Keratinocyte (primary cell): ENCODE measurements at regions not wholly inside any gene's neighbourhood (a gene's known extent, or its start where the extent isn't known, plus 50 kb on each side); places are given as distances from the start of the nearest gene placed in this dataset.

Experiments
- DNase-seq: peaks from one replicate; pipeline ENCODE4 v3.0.0-alpha.2; 2011; ENCODE audit warnings: low read depth, missing footprints, low spot score
- FAIRE-seq: peaks from 2 replicates; lab custom pipeline; 2011; peaks lifted over from hg19 to GRCh38; lab: Jason Lieb, UNC
- H2AFZ ChIP-seq: 2 replicates; pipeline ENCODE4 v1.6.0; 2012; ENCODE audit warnings: low read length, control low read depth, inconsistent platforms; ENCODE audit not compliant: control insufficient read depth
- H3K27ac ChIP-seq: 2 replicates; pipeline ENCODE4 v1.5.1; 2011; ENCODE audit warnings: low read length; ENCODE audit not compliant: control insufficient read depth, insufficient read depth
- H3K27me3 ChIP-seq: 3 replicates; pipeline ENCODE4 v1.6.0; 2011; ENCODE audit warnings: low read length; ENCODE audit not compliant: control insufficient read depth, insufficient read depth; ENCODE audit errors: extremely low read depth
- H3K36me3 ChIP-seq, 2 experiments: 2 replicates in 1 of 2; 3 replicates in 1 of 2; pipeline ENCODE4 v1.5.1; 2011; ENCODE audit warnings: low read length in 2 of 2, mild to moderate bottlenecking in 1 of 2; ENCODE audit not compliant: control insufficient read depth in 2 of 2, insufficient read depth in 2 of 2; ENCODE audit errors: extremely low read depth in 1 of 2
- H3K4me1 ChIP-seq: 3 replicates; pipeline ENCODE4 v1.5.1; 2011; ENCODE audit warnings: low read length; ENCODE audit not compliant: control insufficient read depth, insufficient read depth; ENCODE audit errors: extremely low read depth
- H3K4me2 ChIP-seq: 3 replicates; pipeline ENCODE4 v1.6.0; 2011; ENCODE audit warnings: low read depth, low read length; ENCODE audit not compliant: control insufficient read depth, insufficient read depth; ENCODE audit errors: extremely low read depth
- H3K4me3 ChIP-seq, 3 experiments: fragments of 200-600 bp in 1 of 3; sonication (generic) in 1 of 3; 2 replicates in 2 of 3; 3 replicates in 1 of 3; pipeline ENCODE4 v1.5.1; 2011 to 2016; ENCODE audit warnings: low read length in 3 of 3, mild to moderate bottlenecking in 3 of 3, control low read depth in 2 of 3, inconsistent platforms in 1 of 3, low read depth in 1 of 3, mixed read lengths in 1 of 3, mixed run types in 1 of 3, moderate library complexity in 1 of 3; ENCODE audit not compliant: control insufficient read depth in 2 of 3, insufficient read depth in 2 of 3; ENCODE audit errors: extremely low read depth in 1 of 3
- H3K79me2 ChIP-seq: 2 replicates; pipeline ENCODE4 v1.6.0; 2012; ENCODE audit warnings: low read length; ENCODE audit not compliant: control insufficient read depth, insufficient read depth
- H3K9ac ChIP-seq: 3 replicates; pipeline ENCODE4 v1.6.0; 2011; ENCODE audit warnings: low read length; ENCODE audit not compliant: control insufficient read depth, insufficient read depth; ENCODE audit errors: extremely low read depth
- H3K9me1 ChIP-seq: 3 replicates; pipeline ENCODE4 v1.6.0; 2011; ENCODE audit warnings: low read length; ENCODE audit not compliant: control insufficient read depth, insufficient read depth; ENCODE audit errors: extremely low read depth
- H3K9me3 ChIP-seq: 2 replicates; pipeline ENCODE4 v1.5.1; 2012; ENCODE audit warnings: low read depth, low read length; ENCODE audit not compliant: control insufficient read depth
- H4K20me1 ChIP-seq: 3 replicates; pipeline ENCODE4 v1.6.0; 2011; ENCODE audit warnings: low read length; ENCODE audit not compliant: control insufficient read depth, insufficient read depth; ENCODE audit errors: extremely low read depth
- CTCF ChIP-seq, 3 experiments: IDR thresholded peaks in 1 of 3; conservative IDR thresholded peaks in 1 of 3; optimal IDR thresholded peaks in 1 of 3; 2 replicates in 2 of 3; 3 replicates in 1 of 3; pipeline versions ENCODE3 to v1.5.1; 2011; ENCODE audit warnings: low read length in 3 of 3, mild to moderate bottlenecking in 3 of 3, moderate library complexity in 2 of 3, control low read depth in 1 of 3, inconsistent platforms in 1 of 3; ENCODE audit not compliant: insufficient read depth in 2 of 3; ENCODE audit errors: extremely low read depth in 1 of 3
- EZH2 ChIP-seq: IDR thresholded peaks from one replicate; pipeline ENCODE4 v1.6.1; 2012; ENCODE audit warnings: inconsistent platforms, mild to moderate bottlenecking, low read length, moderate library complexity
- dilution Hi-C: fragments of 300-500 bp; cut with MboI; formaldehyde crosslinking; loops from one replicate; pipeline ENCODE4 v1.7.0; 2020; ENCODE audit warnings: low sequenced_read_pairs; ENCODE audit not compliant: extremely low pct_ligation_motif_present

- H3K27me3 ChIP-seq: no peaks in the 10 kb centered on the region
- H3K79me2 ChIP-seq: no peaks in the 10 kb centered on the region
- no peaks in the 10 kb centered on the region for H3K4me1 ChIP-seq
- H2AFZ ChIP-seq: no peak overlapping the region
- TF ChIP-seq EZH2 (no peak), CTCF (optimal IDR thresholded peaks at IDR 0.05 in 1 of 3, IDR thresholded peaks at IDR 0.05 in 1 of 3, conservative IDR thresholded peaks at IDR 0.05 in 1 of 3; ENCODE audit: extremely low read depth in 1 of 3, insufficient read depth in 2 of 3, low read length in 3 of 3) (no peak)
- no peak overlapping the region for H3K4me3 ChIP-seq
- FAIRE-seq: no peak
- H3K4me2 ChIP-seq: no peak overlapping the region
- H4K20me1 ChIP-seq: no peaks in the 10 kb centered on the region
- H3K9me3 ChIP-seq: no peaks in the 10 kb centered on the region
- no peak for DNase-seq
- no peak overlapping the region for H3K27ac ChIP-seq
- H3K9me1 ChIP-seq: no peaks in the 10 kb centered on the region
- dilution Hi-C loops: no loop called here
- no peaks in the 10 kb centered on the region for H3K36me3 ChIP-seq
- H3K9ac ChIP-seq: no peak overlapping the region
These were observed 90.8 kb downstream of the ZNF330 start for GRCh38 chr4:141311246-141312204.

GRCh38 chr4:141314627-141315026 is 93.9 kb downstream of the ZNF330 start:
- no peaks in the 10 kb centered on the region for H3K79me2 ChIP-seq
- H3K27me3 ChIP-seq: no peaks in the 10 kb centered on the region
- no peak overlapping the region for H3K4me2 ChIP-seq
- TF ChIP-seq EZH2: no peak
- TF ChIP-seq CTCF (optimal IDR thresholded peaks at IDR 0.05 in 1 of 3, IDR thresholded peaks at IDR 0.05 in 1 of 3, conservative IDR thresholded peaks at IDR 0.05 in 1 of 3; ENCODE audit: extremely low read depth in 1 of 3, insufficient read depth in 2 of 3, low read length in 3 of 3): no peak
- H3K9me1 ChIP-seq: no peaks in the 10 kb centered on the region
- no peak overlapping the region for H3K9ac ChIP-seq
- H3K4me3 ChIP-seq: no peak overlapping the region
- no peaks in the 10 kb centered on the region for H3K9me3 ChIP-seq
- no peak overlapping the region for H3K27ac ChIP-seq
- FAIRE-seq (no peak), DNase-seq (no peak)
- dilution Hi-C loops: no loop called here
- H3K36me3 ChIP-seq: no peaks in the 10 kb centered on the region
- no peaks in the 10 kb centered on the region for H3K4me1 ChIP-seq
- H4K20me1 ChIP-seq: no peaks in the 10 kb centered on the region
- H2AFZ ChIP-seq: no peak overlapping the region
